Suprapubic skin (tissue), 4 donors: ENCODE measurements at regions not wholly inside any gene's neighbourhood (a gene's known extent, or its start where the extent isn't known, plus 50 kb on each side); places are given as distances from the start of the nearest gene placed in this dataset.

ENCODE experiments used
- DNase-seq, 2 donors: peaks; one replicate each; pipeline ENCODE4 v3.0.0-alpha.2; 2019; ENCODE audit warnings: low spot score in 2 of 2
- H3K27ac ChIP-seq: fragments of 200-600 bp; sonication (generic); one replicate; pipeline ENCODE4 v1.5.1; 2019
- H3K27me3 ChIP-seq: fragments of 200-600 bp; sonication (generic); one replicate; pipeline ENCODE4 v1.5.1; 2019
- H3K36me3 ChIP-seq: fragments of 200-600 bp; sonication (generic); one replicate; pipeline ENCODE4 v1.5.1; 2019
- H3K4me1 ChIP-seq: fragments of 200-600 bp; sonication (generic); one replicate; pipeline ENCODE4 v1.5.1; 2019
- H3K4me3 ChIP-seq: fragments of 200-600 bp; sonication (generic); one replicate; pipeline ENCODE4 v1.5.1; 2019; ENCODE audit warnings: mild to moderate bottlenecking
- H3K9me3 ChIP-seq: fragments of 200-600 bp; sonication (generic); one replicate; pipeline ENCODE4 v1.5.1; 2019
- EP300 ChIP-seq: sonication (generic); formaldehyde crosslinking; IDR thresholded peaks from one replicate; pipeline ENCODE4 v1.6.1; 2017; ENCODE audit warnings: antibody characterized with exemption
- POLR2A ChIP-seq, 2 donors: fragments of 450-650 bp; IDR thresholded peaks; one replicate each; pipeline ENCODE4 v1.6.1; 2017; ENCODE audit warnings: antibody characterized with exemption in 2 of 2, mild to moderate bottlenecking in 2 of 2, moderate library complexity in 2 of 2
- POLR2AphosphoS5 ChIP-seq, 3 donors: sonication (generic); formaldehyde crosslinking; IDR thresholded peaks; one replicate each; pipeline ENCODE4 v1.6.1; 2017; ENCODE audit warnings: antibody characterized with exemption in 3 of 3
- WGBS: methylation state at CpG from one replicate; pipeline ENCODE4 v1.1.5; 2018; 5-methylcytosine and 5-hydroxymethylcytosine counted together
- TF ChIP-seq, protein P1 (sequence below), 2 donors: fragments of 200-600 bp in 1 of 2; fragments of 450-650 bp in 1 of 2; sonication (generic) in 1 of 2; IDR thresholded peaks; one replicate each; pipeline ENCODE4 v1.5.1; 2016 to 2019; ENCODE audit warnings: antibody characterized with exemption in 2 of 2, mild to moderate bottlenecking in 1 of 2, moderate library complexity in 1 of 2

DNA sequence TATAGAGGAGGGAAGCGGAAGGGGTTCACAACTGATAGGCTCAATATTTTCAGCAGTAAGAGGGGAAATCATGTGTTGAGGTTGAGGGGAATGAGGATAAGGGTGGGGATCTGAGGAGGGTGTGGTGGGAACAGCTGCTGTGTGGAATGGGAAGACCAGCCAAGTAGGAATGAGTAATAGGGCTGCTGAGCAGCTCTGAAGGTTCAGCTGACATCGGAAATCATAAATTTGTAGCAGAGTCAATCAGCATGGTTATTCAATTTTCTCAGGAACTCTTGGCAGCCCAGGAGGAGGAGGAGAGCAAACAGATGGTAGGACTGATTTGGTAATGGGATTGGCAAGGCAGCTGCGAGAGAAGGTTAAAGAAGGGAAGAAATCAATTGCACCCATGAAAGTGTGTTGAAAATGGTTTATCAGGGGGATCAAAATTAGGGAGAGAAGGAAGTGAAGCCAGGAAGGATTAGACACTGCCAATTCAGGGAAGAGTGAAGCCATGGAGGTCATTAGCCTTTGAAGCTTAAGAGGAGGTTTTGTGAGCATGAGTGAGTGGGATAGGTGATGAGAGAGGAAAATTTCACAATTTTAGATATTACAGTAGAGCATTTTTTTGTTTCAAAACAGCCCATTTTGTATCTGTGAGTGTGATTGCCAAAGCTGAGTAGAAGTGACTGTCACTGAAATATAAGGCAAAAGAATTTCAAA lies 82.6 kb downstream of the PCDH7 start:
- Histone ChIP-seq H3K36me3 (no peaks in the 10 kb centered on the region), H3K4me1 (peaks cover 17% of the 10 kb centered on the region), H3K9me3 (no peaks in the 10 kb centered on the region), H3K4me3 (no peak overlapping the region), H3K27me3 (no peaks in the 10 kb centered on the region), H3K27ac (peak overlapping the region; percentile 29)
- no peak for DNase-seq
- no peak for TF ChIP-seq POLR2A (IDR thresholded peaks at IDR 0.05)
- TF ChIP-seq POLR2AphosphoS5 (IDR thresholded peaks at IDR 0.05): no peak
- TF ChIP-seq, protein P1, sequence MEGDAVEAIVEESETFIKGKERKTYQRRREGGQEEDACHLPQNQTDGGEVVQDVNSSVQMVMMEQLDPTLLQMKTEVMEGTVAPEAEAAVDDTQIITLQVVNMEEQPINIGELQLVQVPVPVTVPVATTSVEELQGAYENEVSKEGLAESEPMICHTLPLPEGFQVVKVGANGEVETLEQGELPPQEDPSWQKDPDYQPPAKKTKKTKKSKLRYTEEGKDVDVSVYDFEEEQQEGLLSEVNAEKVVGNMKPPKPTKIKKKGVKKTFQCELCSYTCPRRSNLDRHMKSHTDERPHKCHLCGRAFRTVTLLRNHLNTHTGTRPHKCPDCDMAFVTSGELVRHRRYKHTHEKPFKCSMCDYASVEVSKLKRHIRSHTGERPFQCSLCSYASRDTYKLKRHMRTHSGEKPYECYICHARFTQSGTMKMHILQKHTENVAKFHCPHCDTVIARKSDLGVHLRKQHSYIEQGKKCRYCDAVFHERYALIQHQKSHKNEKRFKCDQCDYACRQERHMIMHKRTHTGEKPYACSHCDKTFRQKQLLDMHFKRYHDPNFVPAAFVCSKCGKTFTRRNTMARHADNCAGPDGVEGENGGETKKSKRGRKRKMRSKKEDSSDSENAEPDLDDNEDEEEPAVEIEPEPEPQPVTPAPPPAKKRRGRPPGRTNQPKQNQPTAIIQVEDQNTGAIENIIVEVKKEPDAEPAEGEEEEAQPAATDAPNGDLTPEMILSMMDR (IDR thresholded peaks at IDR 0.05): no peak
- no peak for TF ChIP-seq EP300
- 16% methylated on average over 3 of the region's 3 CpGs for WGBS

DNA sequence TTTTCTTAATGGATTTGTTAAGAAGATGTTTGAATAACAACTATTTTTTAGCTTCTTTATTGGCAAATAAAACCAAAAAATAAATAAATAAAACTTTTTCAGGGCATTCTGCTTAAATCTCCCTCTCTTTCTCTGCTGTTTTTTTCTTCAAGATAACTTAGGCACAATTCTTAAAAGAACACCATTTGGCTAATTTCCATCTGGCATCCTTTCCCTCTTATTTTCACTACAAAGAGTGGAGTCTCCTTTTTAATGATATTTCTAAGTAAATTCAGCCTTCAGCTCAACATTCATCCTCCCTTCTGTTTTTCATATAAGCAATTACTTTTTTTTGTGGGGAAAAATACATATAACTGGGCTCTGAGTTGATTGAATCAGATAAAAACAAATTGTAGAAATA lies 88.1 kb downstream of the PCDH7 start:
- no peak for DNase-seq
- no peak overlapping the region for H3K4me3 ChIP-seq
- no peak overlapping the region for H3K27ac ChIP-seq
- H3K27me3 ChIP-seq: no peaks in the 10 kb centered on the region
- peaks cover 1% of the 10 kb centered on the region for H3K4me1 ChIP-seq
- no peaks in the 10 kb centered on the region for H3K36me3 ChIP-seq
- no peaks in the 10 kb centered on the region for H3K9me3 ChIP-seq
- TF ChIP-seq, protein P1 (IDR thresholded peaks at IDR 0.05): no peak
- TF ChIP-seq POLR2A (IDR thresholded peaks at IDR 0.05) (no peak), POLR2AphosphoS5 (IDR thresholded peaks at IDR 0.05) (no peak), EP300 (no peak)

DNA sequence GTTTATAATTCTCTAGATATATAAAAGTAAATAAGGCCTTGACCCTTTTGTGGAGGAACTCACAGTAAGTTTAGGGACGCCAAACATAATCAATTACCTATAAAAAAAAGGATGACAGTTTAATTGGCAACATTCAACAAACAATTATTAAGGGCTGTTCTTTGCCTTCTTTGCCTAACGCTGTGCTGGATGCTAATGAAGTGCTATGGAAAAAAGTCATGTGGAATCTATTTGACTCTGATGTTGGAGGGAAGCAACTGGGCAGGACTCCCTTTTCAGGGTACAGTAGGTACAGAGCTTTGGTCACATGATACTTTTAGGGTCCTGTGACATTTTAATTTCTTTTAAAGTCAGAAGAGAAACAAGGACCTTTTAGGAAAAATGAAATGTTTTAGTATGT lies 91.1 kb downstream of the PCDH7 start:
- Histone ChIP-seq H3K9me3 (no peaks in the 10 kb centered on the region), H3K4me3 (no peak overlapping the region), H3K27ac (no peak overlapping the region), H3K36me3 (no peaks in the 10 kb centered on the region), H3K4me1 (no peaks in the 10 kb centered on the region), H3K27me3 (no peaks in the 10 kb centered on the region)
- no peak for DNase-seq
- TF ChIP-seq POLR2A (IDR thresholded peaks at IDR 0.05): no peak
- TF ChIP-seq POLR2AphosphoS5 (IDR thresholded peaks at IDR 0.05): no peak
- TF ChIP-seq, protein P1 (IDR thresholded peaks at IDR 0.05): no peak
- TF ChIP-seq EP300: no peak
- WGBS: 53% methylated on average over 2 of the region's 2 CpGs

DNA sequence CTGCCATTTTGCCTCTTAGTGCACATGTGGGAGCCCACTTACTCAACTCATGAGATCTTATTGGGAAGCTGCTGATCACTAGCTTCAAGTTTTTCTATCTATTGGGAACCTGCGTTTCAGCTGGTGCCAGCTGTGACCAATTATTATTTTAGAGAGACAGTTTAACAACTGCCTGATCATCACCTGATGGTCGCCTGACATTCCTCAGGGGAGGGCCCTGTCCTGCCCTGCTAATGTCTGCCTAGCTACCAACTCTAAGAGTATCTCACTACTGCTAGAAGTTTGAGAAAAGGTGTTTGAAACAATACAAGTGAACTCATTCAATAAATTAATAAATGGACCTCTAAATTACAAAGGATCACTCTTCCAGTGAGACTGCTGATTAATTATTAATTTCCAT lies 95.5 kb downstream of the PCDH7 start:
- no peaks in the 10 kb centered on the region for H3K36me3 ChIP-seq
- WGBS: 81% methylated on average over 2 of the region's 2 CpGs
- TF ChIP-seq POLR2AphosphoS5 (IDR thresholded peaks at IDR 0.05): no peak
- no peak for TF ChIP-seq EP300
- no peak for TF ChIP-seq POLR2A (IDR thresholded peaks at IDR 0.05)
- TF ChIP-seq, protein P1 (IDR thresholded peaks at IDR 0.05): no peak
- no peak overlapping the region for H3K27ac ChIP-seq
- H3K27me3 ChIP-seq: no peaks in the 10 kb centered on the region
- DNase-seq: no peak
- no peaks in the 10 kb centered on the region for H3K9me3 ChIP-seq
- H3K4me3 ChIP-seq: no peak overlapping the region
- H3K4me1 ChIP-seq: no peaks in the 10 kb centered on the region

DNA sequence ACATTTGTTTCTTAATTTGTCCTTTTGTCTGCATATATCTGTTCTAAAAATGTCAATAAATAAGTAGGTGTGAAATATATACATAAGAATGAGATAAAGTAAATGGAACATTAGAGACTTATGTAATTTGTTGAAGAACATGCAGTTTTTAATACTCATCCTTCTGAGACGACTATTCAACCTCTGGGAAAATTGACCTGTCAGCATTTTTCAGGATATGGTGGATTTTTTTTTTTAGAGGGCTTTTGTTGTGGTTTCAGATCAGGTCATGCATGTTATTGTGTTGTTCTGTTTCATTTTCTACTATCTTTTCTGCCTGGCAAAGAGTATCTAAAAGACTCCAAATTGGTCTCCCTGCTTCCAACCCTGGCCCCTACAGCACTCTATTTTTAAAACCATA lies 97.3 kb downstream of the PCDH7 start:
- no peaks in the 10 kb centered on the region for H3K36me3 ChIP-seq
- no peak for DNase-seq
- H3K9me3 ChIP-seq: no peaks in the 10 kb centered on the region
- 56% methylated on average over 1 of the region's 1 CpG for WGBS
- H3K27me3 ChIP-seq: no peaks in the 10 kb centered on the region
- H3K4me1 ChIP-seq: no peaks in the 10 kb centered on the region
- H3K4me3 ChIP-seq: no peak overlapping the region
- H3K27ac ChIP-seq: no peak overlapping the region
- no peak for TF ChIP-seq POLR2AphosphoS5 (IDR thresholded peaks at IDR 0.05)
- TF ChIP-seq POLR2A (IDR thresholded peaks at IDR 0.05): no peak
- TF ChIP-seq, protein P1 (IDR thresholded peaks at IDR 0.05): no peak
- no peak for TF ChIP-seq EP300
